GM23338 (cell line): ENCODE measurements at regions not wholly inside any gene's neighbourhood (a gene's known extent, or its start where the extent isn't known, plus 50 kb on each side); places are given as distances from the start of the nearest gene placed in this dataset.

Experiments
- ATAC-seq: fragments of 200-7000 bp; cut with Tn5 transposase; 3 replicates; pipeline ENCODE4 v1.9.1; 2020
- DNase-seq: peaks from one replicate; pipeline ENCODE4 v3.0.0-alpha.2; 2015; ENCODE audit warnings: low spot score
- H2AFZ ChIP-seq: fragments of 200-600 bp; sonication (generic); 2 replicates; pipeline ENCODE4 v1.8.0; 2016; ENCODE audit warnings: antibody characterized with exemption, mild to moderate bottlenecking, moderate library complexity
- H3F3A ChIP-seq: fragments of 200-600 bp; sonication (generic); replicated peaks from 2 replicates; pipeline ENCODE4 v1.8.0; 2017; ENCODE audit warnings: antibody characterized with exemption, mixed run types, low read depth
- H3K27ac ChIP-seq: fragments of 200-600 bp; sonication (generic); 2 replicates; pipeline ENCODE4 v1.6.1; 2016; ENCODE audit warnings: low read depth
- H3K27me3 ChIP-seq: fragments of 200-600 bp; sonication (generic); 2 replicates; pipeline ENCODE4 v1.8.0; 2016; ENCODE audit warnings: mild to moderate bottlenecking, mixed run types, moderate library complexity; ENCODE audit not compliant: insufficient read depth
- H3K36me3 ChIP-seq: fragments of 200-600 bp; sonication (generic); 2 replicates; pipeline ENCODE4 v1.8.0; 2016; ENCODE audit warnings: mild to moderate bottlenecking; ENCODE audit not compliant: insufficient read depth
- H3K4me1 ChIP-seq: fragments of 200-600 bp; sonication (generic); 2 replicates; pipeline ENCODE4 v1.8.0; 2016; ENCODE audit warnings: mild to moderate bottlenecking, moderate library complexity; ENCODE audit not compliant: insufficient read depth
- H3K4me2 ChIP-seq: fragments of 200-600 bp; sonication (generic); 2 replicates; pipeline ENCODE4 v1.7.1; 2017; ENCODE audit warnings: mixed run types
- H3K4me3 ChIP-seq: fragments of 200-600 bp; sonication (generic); 2 replicates; pipeline ENCODE4 v1.6.1; 2016; ENCODE audit warnings: mixed run types
- H3K79me2 ChIP-seq: fragments of 200-600 bp; sonication (generic); replicated peaks from 2 replicates; pipeline ENCODE4 v1.8.0; 2017; ENCODE audit warnings: mild to moderate bottlenecking; ENCODE audit not compliant: insufficient read depth
- H3K9me2 ChIP-seq: fragments of 200-600 bp; sonication (generic); 2 replicates; pipeline ENCODE4 v1.8.0; 2017; ENCODE audit not compliant: insufficient read depth
- H4K20me1 ChIP-seq: fragments of 200-600 bp; sonication (generic); replicated peaks from 2 replicates; pipeline ENCODE4 v1.8.0; 2017; ENCODE audit warnings: mild to moderate bottlenecking; ENCODE audit not compliant: insufficient read depth
- H3K27ac Mint-ChIP-seq: 2 replicates; pipeline ENCODE4 v1.8.0; 2020; ENCODE audit warnings: inconsistent platforms, mild to moderate bottlenecking, moderate library complexity, mixed read lengths
- H3K27me3 Mint-ChIP-seq: 3 replicates; pipeline ENCODE4 v1.8.0; 2022; ENCODE audit warnings: low read depth, mild to moderate bottlenecking, moderate library complexity, mixed read lengths, inconsistent platforms; ENCODE audit not compliant: insufficient read depth, poor library complexity
- H3K36me3 Mint-ChIP-seq: 3 replicates; pipeline ENCODE4 v1.8.0; 2021; ENCODE audit warnings: low read depth, mild to moderate bottlenecking, inconsistent platforms, moderate library complexity, mixed read lengths
- H3K4me1 Mint-ChIP-seq: 3 replicates; pipeline ENCODE4 v1.8.0; 2020; ENCODE audit warnings: mild to moderate bottlenecking, inconsistent platforms, mixed read lengths
- H3K4me3 Mint-ChIP-seq: 3 replicates; pipeline ENCODE4 v1.8.0; 2021; ENCODE audit warnings: moderate library complexity, mild to moderate bottlenecking, inconsistent platforms, mixed read lengths
- H3K9me3 Mint-ChIP-seq: 3 replicates; pipeline ENCODE4 v1.8.0; 2020; ENCODE audit warnings: moderate library complexity, mild to moderate bottlenecking, inconsistent platforms, mixed read lengths
- CREB1 ChIP-seq: fragments of 250-450 bp; sonication (Bioruptor Pico); IDR thresholded peaks from 2 replicates; pipeline ENCODE4 v1.5.0; 2020; ENCODE audit warnings: low read depth, mild to moderate bottlenecking, moderate library complexity
- EZH2phosphoT487 ChIP-seq: fragments of 200-600 bp; sonication (generic); IDR thresholded peaks from one replicate; pipeline ENCODE4 v1.8.1; 2018; ENCODE audit warnings: antibody characterized with exemption; ENCODE audit not compliant: unreplicated experiment
- POLR2AphosphoS5 ChIP-seq: IDR thresholded peaks from 2 replicates; pipeline ENCODE4 v1.6.1; 2016; ENCODE audit warnings: antibody characterized with exemption, low read depth
- ZNF331 ChIP-seq: fragments of 250-450 bp; sonication (Bioruptor Pico); IDR thresholded peaks from 2 replicates; pipeline ENCODE4 v1.5.0; 2020; ENCODE audit warnings: low read depth, mild to moderate bottlenecking, moderate library complexity
- TF ChIP-seq, protein P1 (sequence below), 2 experiments: fragments of 200-600 bp in 1 of 2; sonication (generic) in 1 of 2; conservative IDR thresholded peaks; 2 replicates each; pipeline versions ENCODE4 v1.5.1 to v1.6.1; 2016 to 2017; ENCODE audit warnings: antibody characterized with exemption in 2 of 2, low read depth in 2 of 2, mild to moderate bottlenecking in 2 of 2, moderate library complexity in 1 of 2
- TF ChIP-seq, protein P2 (sequence below): IDR thresholded peaks from one replicate; pipeline ENCODE4 v1.6.1; 2018; ENCODE audit warnings: antibody characterized with exemption; ENCODE audit not compliant: unreplicated experiment

DNA sequence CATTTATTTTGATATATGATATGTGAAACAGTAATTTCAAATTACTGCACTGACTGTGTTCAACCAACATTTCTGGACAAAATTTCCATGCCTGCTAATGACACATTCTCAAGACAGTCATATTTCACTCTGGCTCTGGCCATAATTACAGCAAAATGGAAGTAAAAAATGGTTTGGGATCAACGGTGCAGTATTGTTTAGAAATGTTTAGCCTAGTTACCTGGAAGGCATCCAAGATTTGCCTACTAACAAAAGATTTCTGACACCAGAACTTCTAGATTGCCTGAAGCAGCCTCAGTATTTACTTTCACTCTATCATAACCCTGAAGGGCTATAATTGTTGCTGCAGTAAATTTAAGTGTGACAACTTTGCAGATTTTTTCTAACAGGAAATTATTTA is 416.3 kb downstream of the PCDH10 start:
- Histone ChIP-seq H3K4me1 (no peaks in the 10 kb centered on the region), H4K20me1 (no peaks in the 10 kb centered on the region), H3F3A (no peaks in the 10 kb centered on the region), H3K27me3 (no peaks in the 10 kb centered on the region), H3K36me3 (no peaks in the 10 kb centered on the region), H3K4me2 (no peak overlapping the region), H3K79me2 (no peaks in the 10 kb centered on the region), H2AFZ (no peak overlapping the region), H3K4me3 (no peak overlapping the region), H3K9me2 (no peaks in the 10 kb centered on the region), H3K27ac (no peak overlapping the region)
- Mint-ChIP-seq H3K27me3 (peaks cover 3% of the 10 kb centered on the region), H3K27ac (no peak overlapping the region), H3K4me1 (no peaks in the 10 kb centered on the region), H3K4me3 (no peak overlapping the region), H3K36me3 (no peaks in the 10 kb centered on the region), H3K9me3 (no peaks in the 10 kb centered on the region)
- no peak for ATAC-seq
- DNase-seq, result no peak
- no peak for TF ChIP-seq ZNF331 (CRISPR knock-in tag)
- TF ChIP-seq EZH2phosphoT487, result no peak

DNA sequence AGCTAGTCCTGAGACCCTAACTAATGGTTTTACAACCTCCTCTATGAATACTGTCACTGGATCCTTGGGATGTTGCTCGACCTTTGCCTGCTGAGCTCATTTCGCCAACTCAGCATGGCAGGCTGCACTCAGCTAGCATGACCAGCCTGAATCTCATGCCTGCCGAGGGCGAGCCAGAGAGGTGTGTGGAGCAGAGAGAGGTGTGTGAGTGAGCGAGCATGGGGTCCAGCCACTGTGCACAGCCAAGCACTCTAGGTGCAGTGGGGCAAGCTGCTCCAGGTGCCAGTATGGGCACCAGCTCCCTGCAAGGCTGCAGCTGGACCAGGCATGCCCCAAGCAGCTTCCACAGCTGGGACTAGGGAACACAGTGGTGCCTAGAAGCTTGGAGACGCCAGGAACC is 410.9 kb downstream of the PCDH10 start:
- H2AFZ ChIP-seq, result no peak overlapping the region

More for the DNA sequence above, 410.9 kb downstream of the PCDH10 start:
- no peak overlapping the region for H3K27ac ChIP-seq
- no peak overlapping the region for H3K4me2 ChIP-seq
- H3K27me3 ChIP-seq, result no peaks in the 10 kb centered on the region
- Mint-ChIP-seq H3K27ac (no peak overlapping the region), H3K4me3 (no peak overlapping the region), H3K27me3 (peaks cover 1% of the 10 kb centered on the region), H3K36me3 (no peaks in the 10 kb centered on the region), H3K9me3 (no peaks in the 10 kb centered on the region), H3K4me1 (no peaks in the 10 kb centered on the region)
- no peaks in the 10 kb centered on the region for H4K20me1 ChIP-seq
- no peaks in the 10 kb centered on the region for H3K36me3 ChIP-seq
- TF ChIP-seq, protein P1, sequence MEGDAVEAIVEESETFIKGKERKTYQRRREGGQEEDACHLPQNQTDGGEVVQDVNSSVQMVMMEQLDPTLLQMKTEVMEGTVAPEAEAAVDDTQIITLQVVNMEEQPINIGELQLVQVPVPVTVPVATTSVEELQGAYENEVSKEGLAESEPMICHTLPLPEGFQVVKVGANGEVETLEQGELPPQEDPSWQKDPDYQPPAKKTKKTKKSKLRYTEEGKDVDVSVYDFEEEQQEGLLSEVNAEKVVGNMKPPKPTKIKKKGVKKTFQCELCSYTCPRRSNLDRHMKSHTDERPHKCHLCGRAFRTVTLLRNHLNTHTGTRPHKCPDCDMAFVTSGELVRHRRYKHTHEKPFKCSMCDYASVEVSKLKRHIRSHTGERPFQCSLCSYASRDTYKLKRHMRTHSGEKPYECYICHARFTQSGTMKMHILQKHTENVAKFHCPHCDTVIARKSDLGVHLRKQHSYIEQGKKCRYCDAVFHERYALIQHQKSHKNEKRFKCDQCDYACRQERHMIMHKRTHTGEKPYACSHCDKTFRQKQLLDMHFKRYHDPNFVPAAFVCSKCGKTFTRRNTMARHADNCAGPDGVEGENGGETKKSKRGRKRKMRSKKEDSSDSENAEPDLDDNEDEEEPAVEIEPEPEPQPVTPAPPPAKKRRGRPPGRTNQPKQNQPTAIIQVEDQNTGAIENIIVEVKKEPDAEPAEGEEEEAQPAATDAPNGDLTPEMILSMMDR (conservative IDR thresholded peaks at IDR 0.05; ENCODE audit: low read depth in 2 of 2), result no peak
- TF ChIP-seq ZNF331 (CRISPR knock-in tag) (no peak), EZH2phosphoT487 (no peak), POLR2AphosphoS5 (no peak), CREB1 (CRISPR knock-in tag) (no peak)
- TF ChIP-seq, protein P2, sequence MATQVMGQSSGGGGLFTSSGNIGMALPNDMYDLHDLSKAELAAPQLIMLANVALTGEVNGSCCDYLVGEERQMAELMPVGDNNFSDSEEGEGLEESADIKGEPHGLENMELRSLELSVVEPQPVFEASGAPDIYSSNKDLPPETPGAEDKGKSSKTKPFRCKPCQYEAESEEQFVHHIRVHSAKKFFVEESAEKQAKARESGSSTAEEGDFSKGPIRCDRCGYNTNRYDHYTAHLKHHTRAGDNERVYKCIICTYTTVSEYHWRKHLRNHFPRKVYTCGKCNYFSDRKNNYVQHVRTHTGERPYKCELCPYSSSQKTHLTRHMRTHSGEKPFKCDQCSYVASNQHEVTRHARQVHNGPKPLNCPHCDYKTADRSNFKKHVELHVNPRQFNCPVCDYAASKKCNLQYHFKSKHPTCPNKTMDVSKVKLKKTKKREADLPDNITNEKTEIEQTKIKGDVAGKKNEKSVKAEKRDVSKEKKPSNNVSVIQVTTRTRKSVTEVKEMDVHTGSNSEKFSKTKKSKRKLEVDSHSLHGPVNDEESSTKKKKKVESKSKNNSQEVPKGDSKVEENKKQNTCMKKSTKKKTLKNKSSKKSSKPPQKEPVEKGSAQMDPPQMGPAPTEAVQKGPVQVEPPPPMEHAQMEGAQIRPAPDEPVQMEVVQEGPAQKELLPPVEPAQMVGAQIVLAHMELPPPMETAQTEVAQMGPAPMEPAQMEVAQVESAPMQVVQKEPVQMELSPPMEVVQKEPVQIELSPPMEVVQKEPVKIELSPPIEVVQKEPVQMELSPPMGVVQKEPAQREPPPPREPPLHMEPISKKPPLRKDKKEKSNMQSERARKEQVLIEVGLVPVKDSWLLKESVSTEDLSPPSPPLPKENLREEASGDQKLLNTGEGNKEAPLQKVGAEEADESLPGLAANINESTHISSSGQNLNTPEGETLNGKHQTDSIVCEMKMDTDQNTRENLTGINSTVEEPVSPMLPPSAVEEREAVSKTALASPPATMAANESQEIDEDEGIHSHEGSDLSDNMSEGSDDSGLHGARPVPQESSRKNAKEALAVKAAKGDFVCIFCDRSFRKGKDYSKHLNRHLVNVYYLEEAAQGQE, result no peak
- no peaks in the 10 kb centered on the region for H3K4me1 ChIP-seq
- ATAC-seq, result no peak; the same call in 2 of the 3 replicates
- no peak for DNase-seq
- no peaks in the 10 kb centered on the region for H3K9me2 ChIP-seq
- no peaks in the 10 kb centered on the region for H3F3A ChIP-seq
- no peak overlapping the region for H3K4me3 ChIP-seq
- no peaks in the 10 kb centered on the region for H3K79me2 ChIP-seq
